Heart left ventricle (tissue), 16 donors: ENCODE measurements at regions not wholly inside any gene's neighbourhood (a gene's known extent, or its start where the extent isn't known, plus 50 kb on each side); places are given as distances from the start of the nearest gene placed in this dataset.
"Not testable (repeated sequence)": the region's sequence is repeated elsewhere in the genome, so short reads cannot be mapped to it uniquely, and the experiment has no call there.

ENCODE experiments used
- ATAC-seq, 4 donors: fragments of 200-7000 bp; cut with Tn5 transposase; one replicate each; pipeline ENCODE4 v1.9.1; 2020 to 2022; ENCODE audit warnings: moderate library complexity in 4 of 4, mild to moderate bottlenecking in 3 of 4, moderate number of reproducible peaks in 1 of 4
- DNase-seq, 5 donors: peaks; one replicate each; pipeline ENCODE4 v3.0.0-alpha.2; 2020
- H3K27ac ChIP-seq, 12 donors: fragments of 200-600 bp; sonication (generic) in 4 of 12; one replicate each; pipeline versions ENCODE4 v1.5.0 to v1.8.0; 2016 to 2022; ENCODE audit warnings: mild to moderate bottlenecking in 2 of 12
- H3K27me3 ChIP-seq, 9 donors: fragments of 200-600 bp; sonication (generic) in 2 of 9; one replicate each; pipeline versions ENCODE4 v1.5.1 to v1.8.0; 2016 to 2022; ENCODE audit warnings: mild to moderate bottlenecking in 3 of 9
- H3K36me3 ChIP-seq, 9 donors: fragments of 200-600 bp; sonication (generic) in 2 of 9; one replicate each; pipeline versions ENCODE4 v1.5.0 to v1.8.0; 2018 to 2022; ENCODE audit warnings: mild to moderate bottlenecking in 2 of 9
- H3K4me1 ChIP-seq, 12 donors: fragments of 200-600 bp; sonication (generic) in 4 of 12; one replicate each; pipeline versions ENCODE4 v1.5.0 to v1.8.0; 2016 to 2022; ENCODE audit warnings: mild to moderate bottlenecking in 3 of 12
- H3K4me3 ChIP-seq, 12 donors: fragments of 200-600 bp; sonication (generic) in 4 of 12; one replicate each; pipeline versions ENCODE4 v1.5.0 to v1.8.0; 2017 to 2022; ENCODE audit warnings: mild to moderate bottlenecking in 9 of 12, moderate library complexity in 4 of 12
- H3K9me3 ChIP-seq, 12 donors: fragments of 200-600 bp; sonication (generic) in 4 of 12; one replicate each; pipeline versions ENCODE4 v1.5.0 to v1.8.0; 2016 to 2022; ENCODE audit warnings: mild to moderate bottlenecking in 1 of 12
- POLR2A ChIP-seq, 2 donors: fragments of 450-650 bp; IDR thresholded peaks; one replicate each; pipeline ENCODE4 v1.6.1; 2017; ENCODE audit warnings: antibody characterized with exemption in 2 of 2, mild to moderate bottlenecking in 2 of 2, moderate library complexity in 2 of 2
- WGBS, 4 donors: extraction: QIAGEN DNeasy Blood & Tissue Kit in 2 of 4; methylation state at CpG; one replicate each; pipeline versions ENCODE4 v1.1.5 to v1.1.7; 2013 to 2018; 5-methylcytosine and 5-hydroxymethylcytosine counted together
- intact Hi-C, 10 donors: fragments of 100-400 bp; cut with DNase I; formaldehyde crosslinking; loops; one replicate each; pipeline versions ENCODE4 v1.11.1 to v1.14.2; 2022
- TF ChIP-seq, protein P1 (sequence below), 12 donors: fragments of 200-600 bp; sonication (generic) in 4 of 12; IDR thresholded peaks; one replicate each; pipeline versions ENCODE4 v1.5.0 to v1.8.0; 2018 to 2022; ENCODE audit warnings: antibody characterized with exemption in 12 of 12, mild to moderate bottlenecking in 5 of 12
- donor health status: ischemic (EF 13 %, LVEDD 7.1; RV severe dilation, severe dysfunction).
- donor health status: healthy with polysubstance abuse.
- donor health status: DM: no; HTN: yes; CAD: no.
- donor health status: DM: no; HTN: no; CAD: no.
- donor health status: ischemic (EF 25% LVEDD 6.9; RV normal size, moderate dysfunction).
- donor health status: ischemic (EF 25% LVEDD 5.7; RV mildly dilated, moderate dysfunction).
- donor health status: healthy.
- donor health status: DM: yes; HTN: yes; CAD: no.
- donor health status: ischemic (EF 35%, LVEDD 5.7; RV mildly dilated, moderate dysfunction).
- donor health status: nonischemic (EF 11% LVEDD 7.7; RV severe dilation, severe dysfunction).
- donor health status: DM: yes; HTN: yes; CAD: no.
- donor health status: PGD.
- donor health status: ischemic (EF 29% LVEDD 5.4; RV normal size, mild dysfunction).
- donor health status: nonischemic (EF 23%, LVEDD 6.1; RV moderate dilation, normal function).

DNA sequence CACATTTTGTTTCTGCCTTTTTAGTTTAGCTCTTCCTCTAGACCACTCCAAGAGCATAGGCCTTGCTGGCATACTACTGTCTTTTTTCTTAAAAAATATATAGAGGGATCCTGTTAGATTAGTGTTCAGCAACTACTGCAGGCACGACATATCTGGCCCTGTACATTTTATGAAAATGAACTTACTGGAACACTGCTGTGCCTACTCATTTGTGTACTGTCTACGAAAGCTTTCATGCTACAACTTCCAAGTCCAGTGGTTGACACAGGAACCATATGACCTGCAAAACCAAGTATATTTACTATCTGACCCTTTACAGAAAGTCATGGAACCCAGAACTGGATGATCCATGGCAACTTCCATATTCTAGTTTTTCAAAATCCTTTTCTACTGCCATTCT lies 66.6 kb upstream of the SPTLC3 start:
- H3K9me3 ChIP-seq, result no peaks in the 10 kb centered on the region
- TF ChIP-seq, protein P1, sequence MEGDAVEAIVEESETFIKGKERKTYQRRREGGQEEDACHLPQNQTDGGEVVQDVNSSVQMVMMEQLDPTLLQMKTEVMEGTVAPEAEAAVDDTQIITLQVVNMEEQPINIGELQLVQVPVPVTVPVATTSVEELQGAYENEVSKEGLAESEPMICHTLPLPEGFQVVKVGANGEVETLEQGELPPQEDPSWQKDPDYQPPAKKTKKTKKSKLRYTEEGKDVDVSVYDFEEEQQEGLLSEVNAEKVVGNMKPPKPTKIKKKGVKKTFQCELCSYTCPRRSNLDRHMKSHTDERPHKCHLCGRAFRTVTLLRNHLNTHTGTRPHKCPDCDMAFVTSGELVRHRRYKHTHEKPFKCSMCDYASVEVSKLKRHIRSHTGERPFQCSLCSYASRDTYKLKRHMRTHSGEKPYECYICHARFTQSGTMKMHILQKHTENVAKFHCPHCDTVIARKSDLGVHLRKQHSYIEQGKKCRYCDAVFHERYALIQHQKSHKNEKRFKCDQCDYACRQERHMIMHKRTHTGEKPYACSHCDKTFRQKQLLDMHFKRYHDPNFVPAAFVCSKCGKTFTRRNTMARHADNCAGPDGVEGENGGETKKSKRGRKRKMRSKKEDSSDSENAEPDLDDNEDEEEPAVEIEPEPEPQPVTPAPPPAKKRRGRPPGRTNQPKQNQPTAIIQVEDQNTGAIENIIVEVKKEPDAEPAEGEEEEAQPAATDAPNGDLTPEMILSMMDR (IDR thresholded peaks at IDR 0.05), result no peak
- TF ChIP-seq POLR2A (IDR thresholded peaks at IDR 0.05), result no peak
- intact Hi-C loops, result no loop called here
- DNase-seq (no peak), ATAC-seq (no peak)
- no peaks in the 10 kb centered on the region for H3K36me3 ChIP-seq
- no peaks in the 10 kb centered on the region for H3K4me1 ChIP-seq
- no peaks in the 10 kb centered on the region for H3K27me3 ChIP-seq
- WGBS, 4 donors, result 45 to 68% (median 64%) methylated on average over 2 of the region's 2 CpGs
- no peak overlapping the region for H3K4me3 ChIP-seq
- no peak overlapping the region for H3K27ac ChIP-seq

- H3K4me3 ChIP-seq, result no peak overlapping the region
- H3K4me1 ChIP-seq, result no peaks in the 10 kb centered on the region
- H3K27ac ChIP-seq, result no peak overlapping the region
- intact Hi-C loops, result no loop called here
- DNase-seq, result no peak
- no peaks in the 10 kb centered on the region for H3K9me3 ChIP-seq
- ATAC-seq, result no peak
- H3K27me3 ChIP-seq, result no peaks in the 10 kb centered on the region
- TF ChIP-seq POLR2A (IDR thresholded peaks at IDR 0.05), result no peak
- TF ChIP-seq, protein P1 (IDR thresholded peaks at IDR 0.05), result no peak
- no peaks in the 10 kb centered on the region for H3K36me3 ChIP-seq
Observed at GRCh38 chr20:12946789-12947188, 62.0 kb upstream of the SPTLC3 start.

- H3K9me3 ChIP-seq, result no peaks in the 10 kb centered on the region
- WGBS, 4 donors, result 77 to 80% (median 80%) methylated on average over 3 of the region's 3 CpGs
Observed at GRCh38 chr20:12947691-12948090, 61.1 kb upstream of the SPTLC3 start.

GRCh38 chr20:12949429-12949980 lies 59.3 kb upstream of the SPTLC3 start:
- intact Hi-C loops, result no loop called here
- no peaks in the 10 kb centered on the region for H3K9me3 ChIP-seq
- ATAC-seq (no peak), DNase-seq (no peak)
- H3K36me3 ChIP-seq, result no peaks in the 10 kb centered on the region
- WGBS, 4 donors, result 54 to 60% (median 58%) methylated on average over 4 of the region's 4 CpGs
- H3K4me3 ChIP-seq, result no peak overlapping the region
- H3K4me1 ChIP-seq, result no peaks in the 10 kb centered on the region
- H3K27ac ChIP-seq, result no peak overlapping the region
- no peak for TF ChIP-seq POLR2A (IDR thresholded peaks at IDR 0.05)
- TF ChIP-seq, protein P1 (IDR thresholded peaks at IDR 0.05), result no peak
- H3K27me3 ChIP-seq, result no peaks in the 10 kb centered on the region

More at GRCh38 chr20:12947691-12948090, 61.1 kb upstream of the SPTLC3 start:
- H3K27ac ChIP-seq, result no peak overlapping the region
- no peak for DNase-seq
- intact Hi-C loops, result no loop called here
- no peaks in the 10 kb centered on the region for H3K4me1 ChIP-seq
- TF ChIP-seq POLR2A (IDR thresholded peaks at IDR 0.05), result no peak
- TF ChIP-seq, protein P1 (IDR thresholded peaks at IDR 0.05), result no peak
- H3K36me3 ChIP-seq, result no peaks in the 10 kb centered on the region
- no peak overlapping the region for H3K4me3 ChIP-seq
- no peak for ATAC-seq
- no peaks in the 10 kb centered on the region for H3K27me3 ChIP-seq

DNA sequence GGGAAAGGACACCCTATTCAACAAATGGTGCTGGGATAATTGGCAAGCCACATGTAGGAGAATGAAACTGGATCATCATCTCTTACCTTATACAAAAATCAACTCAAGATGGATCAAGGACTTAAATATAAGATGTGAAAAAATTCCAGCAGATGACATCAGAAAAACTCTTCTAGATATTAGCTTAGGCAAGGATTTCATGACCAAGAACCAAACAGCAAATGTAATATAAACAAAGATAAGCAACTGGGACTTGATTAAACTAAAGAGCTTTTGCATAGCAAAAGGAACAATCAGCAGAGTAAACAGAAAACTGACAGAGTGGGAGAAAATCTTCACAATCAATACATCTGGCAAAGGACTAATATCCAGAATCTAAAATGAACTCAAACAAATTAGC lies 54.5 kb upstream of the SPTLC3 start:
- H3K4me3 ChIP-seq, DNase-seq, H3K4me1 ChIP-seq, H3K36me3 ChIP-seq, ATAC-seq, H3K27me3 ChIP-seq, H3K27ac ChIP-seq, H3K9me3 ChIP-seq, intact Hi-C loops: not testable (repeated sequence)
